HCT116 (cell line): ENCODE measurements at regions not wholly inside any gene's neighbourhood (a gene's known extent, or its start where the extent isn't known, plus 50 kb on each side); places are given as distances from the start of the nearest gene placed in this dataset.

Experiments
- ATAC-seq: fragments of 200-7000 bp; cut with Tn5 transposase; 2 replicates; pipeline ENCODE4 v1.9.1; 2020; ENCODE audit warnings: mild to moderate bottlenecking, moderate library complexity
- BruUV-seq: library from RNA; stranded (reverse); fragments of 400-500 nt; replicated peaks from 2 replicates; lab custom pipeline; 2021; lab: Mats Ljungman, UMichigan
- CTCF ChIA-PET: fragments of 300-600 bp; sonication (Branson Sonifier 250); formaldehyde crosslinking; loops from one replicate; lab custom pipeline; 2021; ENCODE audit warnings: antibody characterized with exemption; lab: Charles Lee
- POLR2A ChIA-PET: fragments of 300-600, 350-600 bp; sonication (Branson Sonifier 250); formaldehyde crosslinking; loops from one replicate; lab custom pipeline; 2021; ENCODE audit warnings: antibody characterized with exemption; lab: Charles Lee
- RAD21 ChIA-PET, 2 experiments: fragments of 300-600 bp; sonication (Branson Sonifier 250); formaldehyde crosslinking; loops; one replicate each; lab custom pipeline; 2023; ENCODE audit warnings: low total read pairs in 2 of 2; ENCODE audit not compliant: uncharacterized antibody in 2 of 2, unreplicated experiment in 2 of 2, low non-redundant PET in 1 of 2; lab: Charles Lee
- DNase-seq: peaks from one replicate; pipeline ENCODE4 v3.0.0-alpha.2; 2010; ENCODE audit warnings: low read depth, low spot score
- H2AFZ ChIP-seq: fragments of 200-600 bp; shearing (Covaris generic), sonication (generic); 2 replicates; pipeline ENCODE4 v1.6.1; 2017; ENCODE audit warnings: low read depth, mixed run types, mixed read lengths, antibody characterized with exemption, low read length; ENCODE audit not compliant: poor library complexity, severe bottlenecking
- H3K27ac ChIP-seq: 2 replicates; pipeline ENCODE4 v1.5.1; 2012; ENCODE audit warnings: low read depth, low read length
- H3K27me3 ChIP-seq: fragments of 200-600 bp; sonication (generic); 2 replicates; pipeline ENCODE4 v1.6.1; 2016; ENCODE audit warnings: mixed run types, low read length, mixed read lengths; ENCODE audit not compliant: insufficient read depth
- H3K36me3 ChIP-seq, 2 experiments: fragments of 200-500 bp in 1 of 2; fragments of 200-600 bp in 1 of 2; sonication (Bioruptor generic) in 1 of 2; sonication (generic) in 1 of 2; 2 replicates each; pipeline versions ENCODE4 v1.5.1 to v1.6.1; 2014 to 2016; ENCODE audit warnings: low read length in 2 of 2, inconsistent platforms in 1 of 2, mixed read lengths in 1 of 2, mixed run types in 1 of 2; ENCODE audit not compliant: insufficient read depth in 2 of 2, control insufficient read depth in 1 of 2
- H3K4me1 ChIP-seq, 2 experiments: fragments of 200-600 bp in 1 of 2; sonication (generic) in 1 of 2; 2 replicates each; pipeline versions ENCODE4 v1.5.1 to v1.6.1; 2012 to 2017; ENCODE audit warnings: low read length in 2 of 2, inconsistent platforms in 1 of 2, mild to moderate bottlenecking in 1 of 2, mixed read lengths in 1 of 2, mixed run types in 1 of 2, moderate library complexity in 1 of 2; ENCODE audit not compliant: insufficient read depth in 2 of 2, control insufficient read depth in 1 of 2
- H3K4me2 ChIP-seq: fragments of 200-600 bp; sonication (generic); 2 replicates; pipeline ENCODE4 v1.6.1; 2017; ENCODE audit warnings: mixed run types, low read length, mixed read lengths
- H3K4me3 ChIP-seq, 2 experiments: fragments of 200-600 bp in 1 of 2; sonication (generic) in 1 of 2; replicated peaks in 1 of 2; 2 replicates each; pipeline ENCODE4 v1.5.1; 2011 to 2016; ENCODE audit warnings: low read length in 2 of 2, control low read depth in 1 of 2, low read depth in 1 of 2, mild to moderate bottlenecking in 1 of 2, mixed read lengths in 1 of 2, mixed run types in 1 of 2
- H3K79me2 ChIP-seq: fragments of 200-600 bp; sonication (generic); 2 replicates; pipeline ENCODE4 v1.6.1; 2017; ENCODE audit warnings: mild to moderate bottlenecking, mixed run types, low read length, moderate library complexity, mixed read lengths; ENCODE audit not compliant: insufficient read depth
- H3K9ac ChIP-seq: fragments of 200-600 bp; sonication (generic); 2 replicates; pipeline ENCODE4 v1.6.1; 2016; ENCODE audit warnings: low read length, mixed read lengths
- H3K9me2 ChIP-seq: fragments of 200-600 bp; sonication (generic), shearing (Covaris generic); 2 replicates; pipeline ENCODE4 v1.6.1; 2017; ENCODE audit warnings: mixed run types, mild to moderate bottlenecking, moderate library complexity; ENCODE audit not compliant: insufficient read depth
- H3K9me3 ChIP-seq, 2 experiments: fragments of 200-500 bp in 1 of 2; fragments of 200-600 bp in 1 of 2; sonication (Bioruptor generic) in 1 of 2; sonication (generic) in 1 of 2; 2 replicates each; pipeline ENCODE4 v1.6.1; 2014 to 2017; ENCODE audit warnings: low read length in 2 of 2, mixed read lengths in 2 of 2, inconsistent platforms in 1 of 2, low read depth in 1 of 2, mild to moderate bottlenecking in 1 of 2, mixed run types in 1 of 2, moderate library complexity in 1 of 2; ENCODE audit not compliant: control insufficient read depth in 1 of 2, insufficient read depth in 1 of 2
- H4K20me1 ChIP-seq: fragments of 200-600 bp; sonication (generic), shearing (Covaris generic); 2 replicates; pipeline ENCODE4 v1.6.1; 2017; ENCODE audit warnings: mixed run types, mild to moderate bottlenecking, moderate library complexity; ENCODE audit not compliant: insufficient read depth
- CTCF ChIP-seq, 3 experiments: fragments of 200-600 bp in 1 of 3; sonication (generic) in 1 of 3; IDR thresholded peaks in 2 of 3; conservative IDR thresholded peaks in 1 of 3; 2 replicates each; pipeline ENCODE4 v1.5.1; 2012 to 2017; ENCODE audit warnings: low read depth in 2 of 3, low read length in 2 of 3, antibody characterized with exemption in 1 of 3, borderline replicate concordance in 1 of 3, control low read depth in 1 of 3, mild to moderate bottlenecking in 1 of 3, mixed read lengths in 1 of 3, mixed run types in 1 of 3, moderate library complexity in 1 of 3; ENCODE audit not compliant: insufficient read depth in 1 of 3
- EZH2 ChIP-seq: fragments of 200-600 bp; sonication (generic); IDR thresholded peaks from 2 replicates; pipeline ENCODE4 v1.6.1; 2017; ENCODE audit warnings: antibody characterized with exemption, mixed run types
- SRF ChIP-seq: IDR thresholded peaks from 2 replicates; pipeline ENCODE4 v1.6.1; 2012; ENCODE audit warnings: low read depth
- ZFX ChIP-seq: fragments of 450-650 bp; IDR thresholded peaks from 2 replicates; pipeline ENCODE4 v1.6.1; 2017
- intact Hi-C: fragments of 100-400 bp; cut with micrococcal nuclease; formaldehyde crosslinking; loops from 2 replicates; pipeline ENCODE4 v1.10.0; 2022

DNA sequence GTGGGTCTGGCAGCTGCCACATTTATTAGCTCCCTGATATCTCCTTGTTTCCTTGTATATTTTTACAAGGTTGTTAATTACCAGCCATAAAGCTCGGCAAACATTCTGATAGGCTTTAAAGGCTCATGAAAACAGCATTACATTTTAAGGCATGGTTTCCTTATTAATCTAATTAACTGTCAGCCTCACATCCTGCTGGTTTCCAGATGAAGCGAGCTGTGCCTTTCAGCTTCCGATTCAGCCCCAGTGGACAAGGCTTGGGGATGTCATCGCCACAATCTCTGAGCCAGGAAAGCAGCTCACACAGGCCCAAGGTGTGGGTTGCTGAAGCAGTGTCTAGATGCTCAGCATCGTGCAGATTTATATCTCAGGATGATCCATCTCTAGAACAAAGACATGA lies 66.0 kb upstream of the RALY start:
- no peaks in the 10 kb centered on the region for H3K9me2 ChIP-seq
- H3K9ac ChIP-seq, result no peak overlapping the region
- POLR2A ChIA-PET, result interaction anchor here (0.7 kb wide), 1 partner anchor 52 kb away, joined by 3 read pairs; no protein-coding TSS in a partner anchor
- no peaks in the 10 kb centered on the region for H3K9me3 ChIP-seq
- TF ChIP-seq ZFX, result no peak
- no peak for TF ChIP-seq SRF
- BruUV-seq, result no TSS peak
- intact Hi-C loops, result no loop called here
- no peak overlapping the region for H2AFZ ChIP-seq
- no peak overlapping the region for H3K4me3 ChIP-seq
- CTCF ChIA-PET, result interaction anchor here (3.3 kb wide), 1 partner anchor 13 kb away, joined by 12 read pairs; no protein-coding TSS in a partner anchor
- H3K4me1 ChIP-seq, result no peaks in the 10 kb centered on the region
- H3K27me3 ChIP-seq, result no peaks in the 10 kb centered on the region
- RAD21 ChIA-PET, result no interaction called here
- H3K79me2 ChIP-seq, result no peaks in the 10 kb centered on the region
- no peak for DNase-seq
- H3K4me2 ChIP-seq, result no peak overlapping the region
- no peak overlapping the region for H3K27ac ChIP-seq
- H4K20me1 ChIP-seq, result no peaks in the 10 kb centered on the region
- H3K36me3 ChIP-seq, result no peaks in the 10 kb centered on the region
- no peak for ATAC-seq

- TF ChIP-seq EZH2 (no peak), CTCF (IDR thresholded peaks at IDR 0.05 in 2 of 3, conservative IDR thresholded peaks at IDR 0.05 in 1 of 3; ENCODE audit: borderline replicate concordance in 1 of 3, insufficient read depth in 1 of 3, low read depth in 2 of 3, low read length in 2 of 3) (0 out of 6 replicates have a peak, but pooled peaks of 1 of the 3 experiments have one; percentile 1)
- POLR2A ChIA-PET, result no interaction called here
Observed at GRCh38 chr20:33929917-33930316, 63.8 kb upstream of the RALY start.

More at GRCh38 chr20:33929917-33930316, 63.8 kb upstream of the RALY start:
- no peak for ATAC-seq
- ChIA-PET CTCF (interaction anchor here (0.6 kb wide), 1 partner anchor 197 kb away, joined by 3 read pairs; no protein-coding TSS in a partner anchor), RAD21 (no interaction called here)
- Histone ChIP-seq H3K27me3 (no peaks in the 10 kb centered on the region), H3K4me3 (no peak overlapping the region), H3K4me2 (no peak overlapping the region), H4K20me1 (no peaks in the 10 kb centered on the region), H3K27ac (no peak overlapping the region), H3K4me1 (0 out of 4 replicates have a peak, but pooled peaks cover 0 to 3% of the 10 kb centered on the region in 2 experiments), H3K36me3 (no peaks in the 10 kb centered on the region), H3K9me3 (no peaks in the 10 kb centered on the region), H3K79me2 (no peaks in the 10 kb centered on the region), H2AFZ (no peak overlapping the region), H3K9me2 (no peaks in the 10 kb centered on the region), H3K9ac (no peak overlapping the region)
- no peak for DNase-seq
- no TSS peak for BruUV-seq
- intact Hi-C loops, result no loop called here
